ENCODE measurements at regions not wholly inside any gene's neighbourhood (a gene's known extent, or its start where the extent isn't known, plus 50 kb on each side); places are given as distances from the start of the nearest gene placed in this dataset.
"Not testable (repeated sequence)": the region's sequence is repeated elsewhere in the genome, so short reads cannot be mapped to it uniquely, and the experiment has no call there.

- TF ChIP-seq, protein P1, sequence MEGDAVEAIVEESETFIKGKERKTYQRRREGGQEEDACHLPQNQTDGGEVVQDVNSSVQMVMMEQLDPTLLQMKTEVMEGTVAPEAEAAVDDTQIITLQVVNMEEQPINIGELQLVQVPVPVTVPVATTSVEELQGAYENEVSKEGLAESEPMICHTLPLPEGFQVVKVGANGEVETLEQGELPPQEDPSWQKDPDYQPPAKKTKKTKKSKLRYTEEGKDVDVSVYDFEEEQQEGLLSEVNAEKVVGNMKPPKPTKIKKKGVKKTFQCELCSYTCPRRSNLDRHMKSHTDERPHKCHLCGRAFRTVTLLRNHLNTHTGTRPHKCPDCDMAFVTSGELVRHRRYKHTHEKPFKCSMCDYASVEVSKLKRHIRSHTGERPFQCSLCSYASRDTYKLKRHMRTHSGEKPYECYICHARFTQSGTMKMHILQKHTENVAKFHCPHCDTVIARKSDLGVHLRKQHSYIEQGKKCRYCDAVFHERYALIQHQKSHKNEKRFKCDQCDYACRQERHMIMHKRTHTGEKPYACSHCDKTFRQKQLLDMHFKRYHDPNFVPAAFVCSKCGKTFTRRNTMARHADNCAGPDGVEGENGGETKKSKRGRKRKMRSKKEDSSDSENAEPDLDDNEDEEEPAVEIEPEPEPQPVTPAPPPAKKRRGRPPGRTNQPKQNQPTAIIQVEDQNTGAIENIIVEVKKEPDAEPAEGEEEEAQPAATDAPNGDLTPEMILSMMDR (IDR thresholded peaks at IDR 0.05) = not testable (repeated sequence)
- TF ChIP-seq POLR2A (IDR thresholded peaks at IDR 0.05) = not testable (repeated sequence)
These were observed 84.1 kb upstream of the KIF2A start for GRCh38 chr5:62221881-62222280.

All from lower leg skin (tissue), 3 donors.